ENCODE measurements at regions not wholly inside any gene's neighbourhood (a gene's known extent, or its start where the extent isn't known, plus 50 kb on each side); places are given as distances from the start of the nearest gene placed in this dataset.
A peak's percentile ranks its signal among the peaks of the same experiment; 100 is the strongest.

DNA sequence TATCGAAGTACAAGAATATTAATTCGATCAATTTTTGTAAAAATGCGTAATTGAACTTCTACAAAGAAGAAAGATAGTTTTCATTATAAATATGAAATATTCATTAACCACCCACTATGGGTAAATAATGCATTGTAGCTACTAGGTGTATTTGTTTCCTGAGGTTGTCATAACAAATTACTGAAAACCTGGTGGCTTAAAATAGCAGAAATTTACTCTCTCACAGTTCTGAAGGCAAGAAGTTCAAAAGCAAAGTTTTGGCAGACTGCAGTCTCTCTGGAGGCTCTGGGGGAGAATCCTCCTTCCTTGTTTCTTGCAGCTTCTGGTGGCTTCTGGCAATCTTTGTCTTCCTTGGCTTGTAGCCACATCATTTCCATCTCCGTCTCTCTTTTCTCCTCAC is 99.2 kb upstream of the MIR17HG start:
- WGBS (ENCODE audit: insufficient coverage, low coverage, missing lambda C conversion rate), result under 1% methylated on average over 4 of the region's 4 CpGs
- Histone ChIP-seq H3K4me3 (no peak overlapping the region), H3K27ac (ENCODE audit: extremely low read depth, low read depth, low read length) (no peak overlapping the region), H4K20me1 (replicated peaks; ENCODE audit: control insufficient read depth, insufficient read depth, low read length) (no peaks in the 10 kb centered on the region), H3K9me3 (replicated peaks; ENCODE audit: control insufficient read depth, insufficient read depth, low read depth, low read length) (no peaks in the 10 kb centered on the region; the same call in 1 of the 2 replicates), H2AFZ (ENCODE audit: low read depth, low read length) (no peak overlapping the region), H3K27me3 (ENCODE audit: control insufficient read depth in 2 of 2, insufficient read depth in 2 of 2, low read length in 2 of 2) (no peaks in the 10 kb centered on the region), H3K9ac (ENCODE audit: insufficient read depth in 1 of 2, low read depth in 2 of 2, low read length in 2 of 2) (no peak overlapping the region), H3K79me2 (ENCODE audit: control insufficient read depth, insufficient read depth, low read length) (no peaks in the 10 kb centered on the region), H3K4me2 (ENCODE audit: insufficient read depth, low read length) (no peak overlapping the region), H3K4me1 (replicated peaks in 1 of 2; ENCODE audit: control insufficient read depth in 2 of 2, insufficient read depth in 2 of 2, low read length in 2 of 2) (no peaks in the 10 kb centered on the region), H3K36me3 (ENCODE audit: control insufficient read depth, insufficient read depth, low read length) (no peaks in the 10 kb centered on the region), H3K9me1 (ENCODE audit: control insufficient read depth, insufficient read depth, low read length) (no peaks in the 10 kb centered on the region)
- intact Hi-C loops (cut with micrococcal nuclease) (no loop called here), in situ Hi-C loops (cut with MboI) (no loop called here)
- POLR2A ChIA-PET, result interaction anchor here (1.0 kb wide), 1 partner anchor 353 kb away, joined by 3 read pairs; no protein-coding TSS in a partner anchor
- FAIRE-seq, result no peak
- no TSS peak for BruUV-seq (replicated peaks)
- CTCF ChIA-PET (ENCODE audit: low intra/inter-chr PET ratio), result interaction anchor here (1.7 kb wide), 1 partner anchor 114 kb away, joined by 5 read pairs; no protein-coding TSS in a partner anchor
- TF ChIP-seq RBM17 (IDR thresholded peaks at IDR 0.05; ENCODE audit: borderline replicate concordance, low read depth, low read length) (no peak), SNIP1 (IDR thresholded peaks at IDR 0.05; ENCODE audit: low read depth) (no peak), ZNF707 (CRISPR knock-in tag; conservative IDR thresholded peaks at IDR 0.05) (no peak), ELF2 (CRISPR knock-in tag; IDR thresholded peaks at IDR 0.05) (0 out of 2 replicates have a peak, but pooled peaks have one; percentile 44), THRAP3 (IDR thresholded peaks at IDR 0.05; ENCODE audit: borderline replicate concordance) (no peak), ZSCAN29 (IDR thresholded peaks at IDR 0.05) (no peak), ZNF766 (CRISPR knock-in tag; conservative IDR thresholded peaks at IDR 0.05) (no peak), MIER1 (IDR thresholded peaks at IDR 0.05; ENCODE audit: low read depth) (no peak), MCM3 (IDR thresholded peaks at IDR 0.05) (no peak), CAMTA2 (CRISPR knock-in tag; conservative IDR thresholded peaks at IDR 0.05) (0 out of 2 replicates have a peak, but pooled peaks have one; percentile 60), TGIF2 (CRISPR knock-in tag; IDR thresholded peaks at IDR 0.05) (0 out of 2 replicates have a peak, but pooled peaks have one; percentile 40), YY1 (IDR thresholded peaks at IDR 0.05; ENCODE audit: borderline replicate concordance in 1 of 3, control insufficient read depth in 1 of 3, extremely low read depth in 1 of 3, insufficient read depth in 3 of 3, insufficient read length in 1 of 3, insufficient replicate concordance in 2 of 3, low read depth in 1 of 3, low read length in 2 of 3) (no peak), KLF10 (CRISPR knock-in tag; IDR thresholded peaks at IDR 0.05) (no peak)
- TF ChIP-seq, protein P1, sequence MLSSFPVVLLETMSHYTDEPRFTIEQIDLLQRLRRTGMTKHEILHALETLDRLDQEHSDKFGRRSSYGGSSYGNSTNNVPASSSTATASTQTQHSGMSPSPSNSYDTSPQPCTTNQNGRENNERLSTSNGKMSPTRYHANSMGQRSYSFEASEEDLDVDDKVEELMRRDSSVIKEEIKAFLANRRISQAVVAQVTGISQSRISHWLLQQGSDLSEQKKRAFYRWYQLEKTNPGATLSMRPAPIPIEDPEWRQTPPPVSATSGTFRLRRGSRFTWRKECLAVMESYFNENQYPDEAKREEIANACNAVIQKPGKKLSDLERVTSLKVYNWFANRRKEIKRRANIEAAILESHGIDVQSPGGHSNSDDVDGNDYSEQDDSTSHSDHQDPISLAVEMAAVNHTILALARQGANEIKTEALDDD (IDR thresholded peaks at IDR 0.05), result no peak
- TF ChIP-seq, protein P2, sequence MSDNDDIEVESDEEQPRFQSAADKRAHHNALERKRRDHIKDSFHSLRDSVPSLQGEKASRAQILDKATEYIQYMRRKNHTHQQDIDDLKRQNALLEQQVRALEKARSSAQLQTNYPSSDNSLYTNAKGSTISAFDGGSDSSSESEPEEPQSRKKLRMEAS (CRISPR knock-in tag; IDR thresholded peaks at IDR 0.05), result no peak
- TF ChIP-seq, protein P3, sequence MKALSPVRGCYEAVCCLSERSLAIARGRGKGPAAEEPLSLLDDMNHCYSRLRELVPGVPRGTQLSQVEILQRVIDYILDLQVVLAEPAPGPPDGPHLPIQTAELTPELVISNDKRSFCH (CRISPR knock-in tag; IDR thresholded peaks at IDR 0.05), result no peak
- TF ChIP-seq, protein P3 (tag; IDR thresholded peaks at IDR 0.05), result no peak
- TF ChIP-seq, protein P4, sequence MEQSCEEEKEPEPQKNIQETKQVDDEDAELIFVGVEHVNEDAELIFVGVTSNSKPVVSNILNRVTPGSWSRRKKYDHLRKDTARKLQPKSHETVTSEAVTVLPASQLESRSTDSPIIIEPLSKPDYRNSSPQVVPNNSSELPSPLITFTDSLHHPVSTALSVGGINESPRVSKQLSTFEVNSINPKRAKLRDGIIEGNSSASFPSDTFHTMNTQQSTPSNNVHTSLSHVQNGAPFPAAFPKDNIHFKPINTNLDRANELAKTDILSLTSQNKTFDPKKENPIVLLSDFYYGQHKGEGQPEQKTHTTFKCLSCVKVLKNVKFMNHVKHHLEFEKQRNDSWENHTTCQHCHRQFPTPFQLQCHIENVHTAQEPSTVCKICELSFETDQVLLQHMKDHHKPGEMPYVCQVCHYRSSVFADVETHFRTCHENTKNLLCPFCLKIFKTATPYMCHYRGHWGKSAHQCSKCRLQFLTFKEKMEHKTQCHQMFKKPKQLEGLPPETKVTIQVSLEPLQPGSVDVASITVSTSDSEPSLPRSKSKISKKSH (CRISPR knock-in tag; IDR thresholded peaks at IDR 0.05), result peak; percentile 72; the same call in 1 of the 2 replicates
- no peak for ATAC-seq
- DNase-seq (ENCODE audit: extremely low read depth in 1 of 4, low spot score in 3 of 4), result no peak

Data from K562 (cell line).